T-helper 1 cell treated with Interleukin-12 subunit alpha and Interleukin-12 subunit beta and Interleukin-4 antibody, amounts not matched to agents 30 ng/mL and 1 ng/mL, for 36 hours (primary cell): ENCODE measurements at regions not wholly inside any gene's neighbourhood (a gene's known extent, or its start where the extent isn't known, plus 50 kb on each side); places are given as distances from the start of the nearest gene placed in this dataset.
"Not testable (repeated sequence)": the region's sequence is repeated elsewhere in the genome, so short reads cannot be mapped to it uniquely, and the experiment has no call there.

ENCODE experiments used
- intact Hi-C: fragments of 100-400 bp; cut with micrococcal nuclease; formaldehyde crosslinking; loops from one replicate; pipeline ENCODE4 v1.15.1; 2024

DNA sequence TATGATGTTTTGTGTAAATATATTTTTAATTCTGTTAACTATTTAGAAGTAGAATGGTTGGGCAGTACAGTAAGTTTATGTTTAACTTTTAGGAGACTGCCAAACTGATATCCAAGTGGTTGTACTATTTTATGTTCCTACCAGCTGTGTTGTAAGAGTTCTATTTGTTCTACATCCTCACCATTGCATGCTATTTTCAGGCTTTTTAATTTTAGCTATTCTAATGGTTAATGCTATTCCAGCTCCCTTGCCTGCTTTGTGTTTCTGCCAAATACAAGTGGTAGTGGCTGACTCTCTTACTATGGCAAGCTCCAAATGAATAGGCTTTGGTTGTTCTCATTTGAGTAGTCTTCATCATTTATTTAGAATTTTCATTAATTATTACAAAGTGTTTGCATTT is 476.4 kb downstream of the KIF4B start:
- intact Hi-C loops: no loop called here

DNA sequence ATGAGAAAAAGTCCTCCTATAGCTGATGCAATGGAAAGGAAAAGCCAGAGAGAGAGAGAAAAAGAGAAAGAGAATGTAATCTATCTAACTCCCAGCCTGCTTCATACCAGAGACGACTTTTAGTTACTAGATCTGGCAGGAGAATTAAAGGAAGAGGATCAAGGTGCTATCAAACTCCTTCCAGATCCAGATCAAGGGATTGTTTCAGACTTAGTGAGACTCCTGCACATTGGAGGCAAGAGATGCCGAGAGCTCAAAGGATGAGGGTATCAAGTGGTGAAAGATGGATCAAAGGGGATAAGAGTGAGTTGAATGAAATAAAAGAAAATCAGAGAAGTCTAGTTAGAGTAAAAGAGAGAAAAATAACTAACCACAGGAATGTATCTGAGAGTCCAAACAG is 478.6 kb downstream of the KIF4B start:
- intact Hi-C loops: no loop called here

DNA sequence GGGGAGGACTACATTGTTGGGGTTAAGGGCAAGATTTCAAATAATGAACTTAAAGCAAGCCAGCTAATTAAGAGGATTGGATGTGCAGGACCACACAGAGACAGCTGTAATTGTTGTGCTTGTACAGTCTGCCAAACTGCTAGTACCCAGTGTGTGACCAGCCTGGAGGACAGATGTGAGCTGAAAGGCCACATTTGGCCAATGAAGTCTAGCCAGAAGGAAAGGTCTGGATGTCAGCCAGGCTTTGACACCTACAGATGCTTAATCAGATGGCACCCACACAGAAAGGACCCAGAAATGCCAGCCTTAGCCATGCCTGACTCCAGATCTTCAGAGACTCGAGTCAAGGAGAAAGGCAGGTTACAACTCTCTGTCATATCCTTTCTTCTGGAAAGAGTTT is 491.1 kb downstream of the KIF4B start:
- intact Hi-C loops: no loop called here

DNA sequence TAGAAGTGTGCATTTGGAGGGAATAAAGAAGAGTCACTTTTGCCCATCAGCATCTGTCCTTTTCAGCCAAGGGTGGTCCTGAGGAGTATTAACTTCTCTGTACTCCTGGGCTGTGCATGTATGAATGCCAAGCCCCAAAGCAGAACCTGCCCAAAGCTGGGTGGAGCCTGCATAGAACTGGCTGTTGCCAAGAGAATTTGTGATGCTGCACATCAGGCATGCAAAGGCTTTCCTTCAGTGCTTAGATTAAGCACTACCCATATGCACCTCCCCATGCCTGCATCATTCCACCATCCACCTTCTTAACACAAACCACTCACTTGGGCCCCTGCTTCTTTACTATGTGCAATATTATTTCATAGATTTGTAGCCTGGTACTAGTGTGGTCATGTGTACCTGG is 493.8 kb downstream of the KIF4B start:
- intact Hi-C loops: no loop called here

DNA sequence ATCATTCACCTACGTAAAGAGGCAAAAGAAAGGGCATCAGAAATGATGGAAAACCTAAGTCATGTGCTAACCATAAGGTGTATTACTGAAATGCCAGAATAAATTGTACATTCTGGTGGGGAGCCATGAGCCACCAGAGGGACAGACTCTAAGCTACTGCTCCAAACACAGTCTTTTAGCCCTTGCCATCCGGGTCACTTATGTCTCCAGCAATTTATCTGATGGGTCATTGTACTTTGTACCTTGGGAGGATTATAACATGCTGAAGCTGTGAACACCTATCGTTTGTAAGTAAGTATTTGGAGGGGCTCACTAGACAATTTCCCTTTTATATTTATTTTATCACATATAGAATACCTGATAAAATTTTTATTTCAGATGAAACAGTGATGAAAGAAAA is 495.1 kb downstream of the KIF4B start:
- intact Hi-C loops: no loop called here

DNA sequence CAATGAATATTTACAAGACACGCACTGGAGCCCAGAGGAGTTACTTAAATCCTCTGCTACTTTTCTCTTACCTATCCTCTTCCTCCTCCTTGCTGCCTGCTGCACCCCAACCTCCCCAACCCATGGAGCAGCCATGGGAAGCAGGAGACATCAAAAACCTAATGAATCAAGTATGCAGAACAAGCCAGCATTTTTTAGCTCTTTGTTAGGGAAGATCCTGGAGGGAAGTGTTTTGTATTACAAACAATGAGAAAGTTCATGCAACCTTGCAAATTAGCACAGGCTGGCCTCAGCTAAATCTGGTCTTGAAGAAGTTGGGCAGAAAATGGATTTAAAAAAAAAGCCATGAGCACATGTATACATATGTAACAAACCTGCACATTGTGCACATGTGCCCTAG is 498.8 kb downstream of the KIF4B start:
- intact Hi-C loops: no loop called here

DNA sequence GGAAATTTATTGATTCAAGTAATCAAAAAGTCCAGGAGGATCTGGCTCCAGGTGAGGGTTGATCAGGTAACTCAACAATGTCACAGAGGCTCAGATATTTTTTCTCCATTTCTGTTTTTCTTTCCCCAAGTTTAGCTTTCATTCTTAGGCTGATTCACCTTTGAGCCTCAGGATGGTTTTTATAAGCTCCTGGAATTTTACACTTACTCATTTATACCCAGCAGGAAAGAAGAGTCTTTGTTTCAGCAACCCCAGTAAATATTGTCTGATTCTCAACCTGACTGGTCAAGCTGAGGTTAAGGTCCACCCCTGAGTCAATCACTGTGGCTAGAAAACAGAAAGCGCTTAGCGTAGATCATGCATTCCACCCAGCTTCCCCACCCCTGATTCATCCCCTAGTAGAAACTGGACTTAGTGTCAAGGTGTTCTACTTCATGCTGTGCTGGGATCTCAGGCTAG is 500.6 kb downstream of the KIF4B start:
- intact Hi-C loops: no loop called here

DNA sequence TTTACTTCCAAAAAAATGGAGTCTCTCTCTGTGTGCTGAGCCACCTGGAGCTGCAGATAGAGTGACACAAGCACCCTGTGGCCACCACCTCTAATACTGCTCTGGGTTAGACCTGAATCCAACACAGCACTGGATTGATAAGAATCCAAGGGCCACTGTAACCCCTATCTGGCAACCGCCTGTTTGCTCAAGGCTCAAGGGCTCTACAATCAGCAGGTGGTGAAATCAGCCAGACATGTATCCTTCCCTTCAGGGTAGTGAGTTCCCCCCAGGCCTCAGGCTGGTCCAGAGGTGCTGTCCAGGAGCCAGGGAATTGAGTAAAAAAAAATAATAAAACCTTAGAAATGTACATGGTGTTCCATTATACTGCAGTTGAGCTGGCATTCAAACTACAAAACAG is 509.0 kb downstream of the KIF4B start:
- intact Hi-C loops: no loop called here

DNA sequence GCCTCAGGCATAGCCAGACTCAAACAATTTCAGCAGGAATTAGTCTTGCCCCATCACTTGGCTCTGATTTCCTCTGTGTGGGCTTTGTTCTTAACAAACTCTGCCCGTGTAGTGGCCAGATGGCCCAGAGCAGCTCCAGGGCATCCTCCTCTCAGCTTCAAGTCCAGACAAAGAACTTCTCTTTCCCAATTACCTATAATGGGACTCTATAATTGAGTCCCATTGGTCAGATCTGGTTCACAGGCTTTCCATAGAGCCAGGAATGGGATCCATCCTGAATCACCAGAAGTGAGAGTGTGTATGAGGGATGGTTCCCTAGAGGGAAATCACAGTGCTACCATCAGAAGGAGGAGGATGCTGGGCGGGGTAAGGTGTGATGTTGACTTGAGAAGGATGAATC is 515.8 kb downstream of the KIF4B start:
- intact Hi-C loops: no loop called here

DNA sequence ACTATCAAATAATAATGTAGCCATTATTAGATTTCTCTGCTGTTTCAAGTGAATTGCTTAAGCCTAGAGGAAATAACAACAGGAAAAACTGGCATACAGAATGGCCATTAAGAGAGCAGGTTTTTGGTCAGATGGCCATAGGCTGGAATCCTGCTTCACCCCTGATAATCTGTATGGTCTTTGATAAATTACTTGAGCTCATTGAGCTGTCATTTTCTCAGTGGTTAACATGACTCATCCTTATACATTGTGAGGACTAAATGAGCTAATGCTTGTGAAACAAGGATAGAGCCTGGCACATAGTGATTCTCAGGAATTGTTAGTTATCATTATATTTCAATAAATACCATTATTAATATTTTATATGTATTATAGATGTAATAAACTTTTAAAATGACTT is 516.5 kb downstream of the KIF4B start:
- intact Hi-C loops: no loop called here

DNA sequence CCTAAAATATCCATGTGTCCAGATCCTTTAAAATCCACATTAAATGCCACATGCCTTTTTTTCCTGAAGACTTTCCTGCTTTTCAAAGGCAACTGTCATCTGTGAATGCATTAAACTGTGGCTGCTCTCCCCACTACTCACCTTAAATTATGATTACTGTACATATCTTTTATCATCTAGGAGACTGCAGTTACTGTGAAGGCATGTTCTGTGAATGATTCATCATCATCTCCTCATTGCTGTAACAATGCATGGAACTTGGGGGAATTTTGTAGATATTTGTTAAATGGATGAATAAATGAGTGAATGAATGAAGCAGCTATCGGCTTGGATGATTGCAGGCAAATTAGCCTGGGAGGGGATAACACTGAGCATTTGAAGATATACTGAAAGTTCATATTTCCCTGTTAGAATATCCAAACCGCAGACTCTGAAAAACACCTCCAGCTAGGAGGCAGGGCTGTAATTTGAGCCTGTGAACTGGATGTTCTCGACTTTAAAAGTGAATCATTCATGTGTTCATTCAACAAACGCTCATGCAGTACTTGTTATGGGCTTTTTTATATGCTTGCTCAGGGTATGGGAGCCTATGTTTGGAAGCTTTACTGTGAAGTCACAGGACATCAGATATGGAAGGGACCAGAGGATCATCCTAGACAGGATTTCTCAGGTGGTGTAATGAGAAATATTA is 519.2 kb downstream of the KIF4B start:
- intact Hi-C loops: no loop called here

DNA sequence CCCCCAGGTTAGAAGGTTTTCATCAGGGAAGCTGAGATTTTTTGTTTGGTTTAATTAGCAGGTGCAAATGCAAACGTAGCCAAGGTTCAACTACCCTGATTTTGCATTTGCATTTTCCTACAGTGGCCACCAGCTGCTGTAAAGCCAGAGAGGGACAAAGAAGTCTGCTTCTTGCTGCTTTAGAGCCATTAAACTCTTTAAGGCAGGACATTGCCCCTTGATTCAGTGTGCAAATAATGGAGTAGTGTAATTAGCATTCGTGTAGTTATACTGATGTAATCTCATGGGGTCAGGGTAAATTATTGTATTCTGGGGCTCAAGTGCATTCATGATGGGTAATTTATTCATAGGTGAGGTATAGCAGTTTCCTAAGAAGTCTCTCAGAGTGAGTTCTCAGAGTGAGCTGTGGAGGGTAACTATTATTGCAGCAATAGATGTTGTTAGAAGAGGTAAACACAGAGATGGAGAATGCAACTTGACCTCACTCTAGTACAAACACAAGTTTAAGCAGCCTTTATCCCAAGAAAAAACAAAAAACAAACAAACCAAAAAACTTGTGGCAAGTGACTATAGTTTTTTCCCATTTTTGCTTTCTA is 526.5 kb downstream of the KIF4B start:
- intact Hi-C loops: no loop called here

DNA sequence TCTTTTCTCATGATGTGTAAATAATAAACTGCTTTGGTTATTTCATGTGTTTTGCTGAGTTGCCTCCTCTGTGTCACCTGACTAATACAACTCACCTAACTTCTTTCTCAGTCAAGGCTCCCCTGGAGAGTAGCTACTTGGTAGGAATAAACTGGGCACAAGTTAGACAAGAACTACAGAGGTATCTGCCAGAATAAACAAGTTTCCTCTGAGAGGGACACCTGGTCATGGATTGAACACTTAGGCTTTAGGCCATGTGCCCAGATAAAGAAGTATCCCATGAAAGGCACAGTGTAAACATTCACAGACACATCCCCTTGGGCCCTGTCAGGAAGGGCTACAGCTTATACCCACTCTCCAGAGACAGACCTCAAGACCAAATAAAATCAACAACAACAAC is 532.5 kb downstream of the KIF4B start:
- intact Hi-C loops: no loop called here

DNA sequence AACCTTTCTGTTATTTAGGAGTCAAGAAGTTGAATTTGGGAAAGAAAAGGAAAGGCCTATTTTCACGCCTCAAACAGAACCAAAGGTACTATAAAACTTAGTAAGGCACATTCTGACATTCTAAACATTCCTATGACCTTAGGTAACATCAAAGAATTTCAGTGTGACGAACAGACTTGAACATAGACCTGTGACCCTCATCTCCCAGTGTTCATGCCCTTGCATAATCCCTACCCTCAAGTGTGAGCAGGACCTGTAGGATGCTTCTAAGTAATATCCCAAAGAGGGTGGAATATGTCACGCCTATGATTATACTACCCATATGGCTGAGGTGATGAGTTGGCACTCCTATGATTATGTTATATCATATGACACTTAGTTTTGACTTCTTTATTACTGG is 540.9 kb downstream of the KIF4B start:
- intact Hi-C loops: no loop called here

DNA sequence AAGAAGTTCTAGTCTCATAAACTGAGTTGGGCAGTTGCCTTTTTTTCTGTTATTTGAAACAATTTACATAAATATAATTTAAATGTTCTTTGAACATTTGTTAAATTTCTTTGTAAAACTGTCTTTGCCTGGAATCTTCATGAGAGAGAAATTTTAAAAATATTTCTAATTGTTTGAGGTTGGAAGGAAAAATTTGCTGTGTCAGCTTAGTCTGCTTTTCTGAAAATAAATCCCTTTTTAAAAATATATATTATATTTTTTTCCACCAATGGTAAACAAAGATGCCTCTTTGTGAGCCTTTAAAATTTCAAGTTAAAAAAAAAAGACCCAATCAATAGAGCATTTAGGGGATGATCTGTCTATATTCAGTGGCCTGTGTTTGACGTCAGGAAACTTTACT is 542.7 kb downstream of the KIF4B start:
- intact Hi-C loops: no loop called here

DNA sequence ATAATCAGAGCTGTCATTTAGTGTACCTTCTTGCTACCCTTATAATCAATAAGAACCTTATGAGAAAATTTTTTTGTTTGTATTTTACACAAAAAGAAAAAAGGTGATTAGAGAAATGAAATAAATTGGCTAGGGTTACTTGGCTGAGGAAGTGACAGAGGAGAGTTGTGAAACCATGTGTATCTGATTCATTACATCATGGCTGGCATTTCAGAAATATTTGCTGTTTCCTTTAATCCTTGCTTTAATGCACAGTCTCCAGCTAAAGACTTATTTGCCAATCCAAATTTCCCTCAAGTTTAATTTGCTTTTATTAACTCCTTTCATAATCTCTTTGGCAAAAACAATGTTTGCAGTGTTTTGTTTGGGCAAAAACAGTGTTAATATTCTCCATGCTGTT is 543.1 kb downstream of the KIF4B start:
- intact Hi-C loops: no loop called here

DNA sequence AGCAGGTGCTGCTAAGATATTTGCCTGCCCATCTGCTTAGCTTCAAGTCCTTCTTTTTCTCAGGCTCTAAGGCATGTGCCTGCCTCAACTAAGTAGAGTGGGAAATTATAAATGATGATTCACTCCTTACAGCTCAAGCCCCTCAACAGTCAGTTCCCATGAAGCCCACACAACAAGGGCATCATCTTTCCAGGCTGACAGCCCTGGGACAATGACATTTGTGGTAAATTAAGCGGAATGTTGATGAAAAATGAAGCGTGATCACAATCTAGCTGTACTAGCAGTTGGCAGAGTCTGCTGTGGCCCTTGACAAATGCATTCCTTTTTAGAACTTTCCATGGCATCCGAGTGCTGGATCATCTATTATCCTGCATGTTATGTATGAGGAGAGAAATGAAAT is 548.6 kb downstream of the KIF4B start:
- intact Hi-C loops: no loop called here

DNA sequence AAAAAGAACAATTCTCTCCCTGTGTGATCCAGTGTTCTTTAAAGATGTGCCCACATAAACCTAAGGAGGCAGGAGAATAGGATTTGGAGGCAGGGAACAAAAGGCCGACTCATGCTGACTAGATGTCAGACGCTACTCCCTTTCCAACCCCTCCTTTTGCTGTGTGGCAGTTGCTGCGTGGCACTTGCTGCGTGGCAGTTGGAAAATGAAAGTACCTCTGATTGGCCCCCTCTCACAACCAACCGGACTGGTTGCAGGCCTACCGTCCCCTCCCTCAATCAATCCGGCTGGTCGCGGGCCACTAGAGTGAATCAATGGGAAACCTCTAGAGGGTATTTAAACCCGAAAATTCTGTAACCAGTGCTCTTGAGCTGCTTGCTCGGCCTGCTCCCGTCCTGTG is 551.0 kb downstream of the KIF4B start:
- intact Hi-C loops: no loop called here

DNA sequence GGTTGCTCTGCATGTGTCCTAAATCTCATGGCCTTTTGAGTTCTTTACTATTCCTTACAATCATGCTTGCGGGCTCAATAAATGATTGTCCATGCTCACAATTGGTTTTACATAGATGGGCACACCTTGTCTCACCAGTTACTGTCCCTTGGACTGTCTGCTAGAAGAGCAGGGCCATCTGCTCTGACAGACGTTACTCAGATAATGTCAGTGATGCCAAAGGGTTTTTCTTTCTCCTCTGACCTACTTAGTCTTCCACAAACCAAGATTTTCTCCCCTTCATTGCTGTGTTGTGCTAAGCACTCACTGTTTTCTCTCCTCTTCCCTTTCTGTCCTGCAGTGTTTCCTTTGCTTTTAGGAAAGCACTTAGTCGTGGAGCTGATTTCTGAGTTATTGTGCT is 562.3 kb downstream of the KIF4B start:
- intact Hi-C loops: no loop called here

DNA sequence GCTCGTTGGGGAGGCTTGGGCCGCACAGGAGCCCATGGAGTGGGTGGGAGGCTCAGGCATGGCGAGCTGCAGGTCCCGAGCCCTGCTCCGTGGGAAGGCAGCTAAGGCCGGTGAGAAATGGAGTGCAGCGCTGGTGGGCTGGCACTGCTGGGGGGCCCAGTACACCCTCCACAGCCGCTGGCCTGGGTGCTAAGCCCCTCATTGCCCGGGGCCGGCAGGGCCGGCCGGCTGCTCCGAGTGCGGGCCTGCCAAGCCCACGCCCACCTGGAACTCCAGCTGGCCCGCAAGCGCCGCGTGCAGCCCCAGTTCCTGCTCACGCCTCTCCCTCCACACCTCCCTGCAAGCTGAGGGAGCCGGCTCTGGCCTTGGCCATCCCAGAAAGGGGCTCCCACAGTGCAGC is 573.3 kb downstream of the KIF4B start:
- intact Hi-C loops: not testable (repeated sequence)

DNA sequence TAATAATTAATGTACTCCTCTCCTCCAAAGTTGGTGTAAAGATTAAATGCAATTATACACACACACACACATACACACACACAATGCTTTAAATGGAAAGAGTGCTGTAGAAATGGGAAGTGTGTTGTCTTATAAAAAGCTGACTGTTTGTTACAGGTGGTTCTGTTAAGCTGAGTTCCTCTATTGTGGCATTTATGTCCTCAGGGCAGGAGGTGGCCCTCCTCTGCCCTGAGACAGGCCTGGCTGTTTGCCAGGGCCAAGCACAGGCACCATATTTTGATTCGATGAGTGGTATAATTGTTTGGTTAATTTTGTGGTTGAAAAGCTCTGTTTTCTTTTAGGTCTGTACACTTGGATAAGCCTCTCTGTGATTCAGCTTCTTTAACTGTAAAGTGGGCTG is 573.9 kb downstream of the KIF4B start:
- intact Hi-C loops: no loop called here

DNA sequence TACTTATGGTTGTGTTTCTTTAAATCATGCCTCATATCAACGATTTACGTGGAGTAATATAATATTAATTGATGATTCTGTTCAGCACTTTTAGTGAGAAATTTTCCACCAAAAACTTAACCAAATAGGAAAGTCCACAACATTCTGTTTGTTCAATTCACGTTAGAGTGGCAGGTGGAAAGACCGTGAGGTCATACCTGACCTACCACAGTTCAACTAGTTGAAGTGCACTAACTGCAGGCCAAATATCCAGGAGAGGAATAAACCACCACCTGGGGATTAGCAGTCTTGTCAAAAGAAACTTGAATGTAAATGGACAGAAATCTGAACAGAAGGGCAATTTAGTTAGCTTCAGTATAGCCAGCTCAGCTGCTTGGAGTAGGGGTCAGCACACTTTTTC is 577.7 kb downstream of the KIF4B start:
- intact Hi-C loops: no loop called here

DNA sequence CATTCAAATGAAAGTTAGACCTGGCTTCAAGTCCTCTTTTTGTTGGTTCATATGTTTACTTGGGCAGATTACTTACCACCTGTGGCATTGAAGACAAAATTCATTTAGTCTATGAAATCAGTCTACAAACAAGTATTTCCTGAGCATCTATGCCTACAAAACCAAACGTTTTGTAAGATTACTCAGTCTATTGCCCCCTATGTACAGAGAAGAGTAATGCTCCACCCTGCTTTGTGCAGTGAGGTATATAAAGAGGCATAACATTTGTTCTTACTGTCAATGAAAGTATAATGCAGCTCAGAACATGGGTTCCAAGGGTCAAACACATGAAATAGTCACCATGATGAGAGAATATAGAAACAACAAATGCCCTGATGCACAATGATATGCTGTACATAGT is 580.7 kb downstream of the KIF4B start:
- intact Hi-C loops: no loop called here

DNA sequence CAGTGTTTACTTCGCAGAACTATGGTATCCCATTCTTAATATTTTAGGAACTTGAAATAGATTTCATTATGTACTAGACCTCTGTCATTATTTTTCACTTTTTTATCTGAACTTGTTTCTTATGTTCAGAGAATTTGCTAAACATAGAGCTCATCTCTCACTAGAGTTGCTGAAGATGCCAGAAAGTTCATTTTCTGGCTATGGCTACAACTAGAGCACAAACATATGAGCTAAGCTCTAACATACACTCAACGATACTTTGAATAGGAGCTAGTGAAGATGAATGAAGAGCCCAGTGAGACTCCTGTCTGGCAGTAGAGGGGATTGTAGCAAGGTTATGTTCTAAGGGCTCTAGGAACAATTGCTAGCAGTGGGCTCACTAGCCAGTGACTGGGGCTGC is 582.2 kb downstream of the KIF4B start:
- intact Hi-C loops: no loop called here
